KMS-11 (cell line): ENCODE measurements at regions not wholly inside any gene's neighbourhood (a gene's known extent, or its start where the extent isn't known, plus 50 kb on each side); places are given as distances from the start of the nearest gene placed in this dataset.

ENCODE experiments used
- H2AFZ ChIP-seq: fragments of 200-600 bp; sonication (generic); 2 replicates; pipeline ENCODE4 v1.6.1; 2016; ENCODE audit warnings: antibody characterized with exemption, mixed run types, low read depth
- H3K27ac ChIP-seq: fragments of 200-600 bp; sonication (generic); 2 replicates; pipeline ENCODE4 v1.6.1; 2016; ENCODE audit warnings: mild to moderate bottlenecking, mixed run types
- H3K27me3 ChIP-seq: fragments of 200-600 bp; sonication (generic); 2 replicates; pipeline ENCODE4 v1.6.1; 2017; ENCODE audit warnings: mild to moderate bottlenecking, low read depth, mixed run types, moderate library complexity; ENCODE audit not compliant: insufficient read depth
- H3K36me3 ChIP-seq: fragments of 200-600 bp; sonication (generic); 2 replicates; pipeline ENCODE4 v1.6.1; 2017; ENCODE audit warnings: mild to moderate bottlenecking, mixed run types; ENCODE audit not compliant: insufficient read depth
- H3K4me1 ChIP-seq: fragments of 200-600 bp; sonication (generic); 2 replicates; pipeline ENCODE4 v1.6.1; 2016; ENCODE audit warnings: mild to moderate bottlenecking, low read depth, mixed run types; ENCODE audit not compliant: poor library complexity, severe bottlenecking
- H3K4me2 ChIP-seq: fragments of 200-600 bp; sonication (generic); 2 replicates; pipeline ENCODE4 v1.7.0; 2016; ENCODE audit warnings: mild to moderate bottlenecking, mixed run types
- H3K4me3 ChIP-seq: fragments of 200-600 bp; sonication (generic); IDR thresholded peaks from 2 replicates; pipeline ENCODE4 v1.6.1; 2017; ENCODE audit warnings: low read depth, low read length, mixed read lengths; ENCODE audit not compliant: insufficient read depth
- H3K79me2 ChIP-seq: fragments of 200-600 bp; sonication (generic); 2 replicates; pipeline ENCODE4 v1.6.1; 2016; ENCODE audit warnings: low read depth, mixed run types; ENCODE audit not compliant: insufficient read depth
- H3K9ac ChIP-seq: fragments of 200-600 bp; sonication (generic); 2 replicates; pipeline ENCODE4 v1.6.1; 2016; ENCODE audit warnings: mild to moderate bottlenecking, mixed run types
- H4K20me1 ChIP-seq: fragments of 200-600 bp; sonication (generic); 2 replicates; pipeline ENCODE4 v1.6.1; 2016; ENCODE audit warnings: mild to moderate bottlenecking, mixed run types; ENCODE audit not compliant: insufficient read depth
- CTCF ChIP-seq: fragments of 200-600 bp; sonication (generic); conservative IDR thresholded peaks from 2 replicates; pipeline ENCODE4 v1.6.1; 2017; ENCODE audit warnings: low read depth, mild to moderate bottlenecking, antibody characterized with exemption, low read length, moderate library complexity, mixed read lengths

DNA sequence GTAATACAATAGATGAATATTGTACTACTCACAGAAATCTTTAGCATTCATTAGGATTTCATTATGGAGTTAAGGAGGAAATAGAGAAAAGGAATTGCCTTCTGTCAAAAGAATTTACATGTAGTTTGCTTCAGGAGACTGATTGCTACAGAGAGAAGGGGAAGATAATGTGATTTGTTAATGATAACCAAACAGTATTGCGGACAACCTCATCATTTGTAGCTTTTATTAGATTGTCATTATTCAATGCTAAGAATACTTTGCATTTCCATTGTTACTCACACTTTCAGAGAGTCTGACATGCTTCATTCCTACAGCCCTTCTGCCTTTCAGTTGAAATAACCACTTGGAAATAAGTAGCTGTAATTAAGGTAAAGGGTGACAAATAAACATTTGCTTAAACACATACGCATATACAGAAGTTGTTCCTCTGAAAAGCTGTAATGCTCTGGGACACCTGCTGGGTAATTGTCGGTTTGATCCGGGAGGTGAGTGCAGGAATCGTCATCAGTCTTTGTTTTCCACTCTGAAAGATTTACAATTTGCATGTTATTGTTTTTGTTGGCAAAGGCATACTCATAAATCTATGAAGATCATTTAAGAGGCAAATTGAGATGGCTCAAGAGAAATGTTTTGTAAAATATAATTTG is 600.2 kb downstream of the TRHDE start:
- no peak overlapping the region for H3K27ac ChIP-seq
- no peak for TF ChIP-seq CTCF
- H2AFZ ChIP-seq: no peak overlapping the region
- no peaks in the 10 kb centered on the region for H3K27me3 ChIP-seq
- H3K4me3 ChIP-seq: no peak overlapping the region
- no peaks in the 10 kb centered on the region for H4K20me1 ChIP-seq
- no peaks in the 10 kb centered on the region for H3K79me2 ChIP-seq
- no peaks in the 10 kb centered on the region for H3K36me3 ChIP-seq
- H3K9ac ChIP-seq: no peak overlapping the region
- H3K4me2 ChIP-seq: no peak overlapping the region
- H3K4me1 ChIP-seq: no peaks in the 10 kb centered on the region

DNA sequence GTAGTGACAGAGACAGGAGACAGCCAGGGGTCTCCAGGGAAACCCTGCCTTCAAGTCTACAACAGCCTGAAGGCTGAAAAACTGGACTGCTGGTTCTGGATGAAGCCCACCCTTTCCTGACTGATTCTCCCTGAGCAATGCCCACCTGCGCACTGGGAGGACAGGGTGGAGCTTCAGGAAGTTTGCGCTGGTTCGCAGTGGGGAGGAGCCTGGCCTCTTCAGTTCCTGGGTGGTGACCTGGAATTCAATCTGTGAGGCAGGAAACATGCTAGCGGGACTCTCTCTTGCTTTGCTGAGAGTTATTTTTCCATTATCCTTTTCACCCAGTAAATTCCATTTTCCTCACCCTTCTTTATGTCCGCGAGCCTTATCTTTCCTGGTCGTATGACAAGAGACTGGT is 600.8 kb downstream of the TRHDE start:
- Histone ChIP-seq H2AFZ (no peak overlapping the region), H3K4me3 (no peak overlapping the region), H3K27ac (no peak overlapping the region), H3K9ac (no peak overlapping the region), H4K20me1 (no peaks in the 10 kb centered on the region), H3K4me2 (no peak overlapping the region), H3K4me1 (no peaks in the 10 kb centered on the region), H3K36me3 (no peaks in the 10 kb centered on the region), H3K79me2 (no peaks in the 10 kb centered on the region), H3K27me3 (no peaks in the 10 kb centered on the region)
- no peak for TF ChIP-seq CTCF

DNA sequence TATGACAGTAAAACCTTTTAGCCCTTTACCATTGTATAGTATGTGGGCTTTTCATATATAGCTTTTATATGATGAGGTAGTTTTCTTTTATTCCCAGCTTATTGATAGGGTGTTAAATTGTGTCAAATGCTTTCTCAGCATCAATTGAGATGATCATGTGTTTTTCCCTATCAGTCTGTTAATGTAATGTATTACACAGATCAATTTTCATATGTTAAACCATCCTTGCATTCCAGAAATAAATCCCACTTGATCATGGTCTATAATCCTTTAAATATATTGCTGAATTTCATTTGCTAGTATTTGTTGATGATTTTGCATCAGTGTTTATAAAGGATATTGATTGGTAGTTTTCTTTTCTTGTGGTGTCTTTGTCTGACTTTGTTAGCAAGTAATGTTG is 603.9 kb downstream of the TRHDE start:
- H2AFZ ChIP-seq: no peak overlapping the region
- TF ChIP-seq CTCF: no peak
- no peaks in the 10 kb centered on the region for H3K79me2 ChIP-seq
- H4K20me1 ChIP-seq: no peaks in the 10 kb centered on the region
- no peak overlapping the region for H3K4me3 ChIP-seq
- H3K27ac ChIP-seq: no peak overlapping the region
- H3K9ac ChIP-seq: no peak overlapping the region
- H3K27me3 ChIP-seq: no peaks in the 10 kb centered on the region
- H3K4me1 ChIP-seq: no peaks in the 10 kb centered on the region
- H3K4me2 ChIP-seq: no peak overlapping the region
- no peaks in the 10 kb centered on the region for H3K36me3 ChIP-seq

DNA sequence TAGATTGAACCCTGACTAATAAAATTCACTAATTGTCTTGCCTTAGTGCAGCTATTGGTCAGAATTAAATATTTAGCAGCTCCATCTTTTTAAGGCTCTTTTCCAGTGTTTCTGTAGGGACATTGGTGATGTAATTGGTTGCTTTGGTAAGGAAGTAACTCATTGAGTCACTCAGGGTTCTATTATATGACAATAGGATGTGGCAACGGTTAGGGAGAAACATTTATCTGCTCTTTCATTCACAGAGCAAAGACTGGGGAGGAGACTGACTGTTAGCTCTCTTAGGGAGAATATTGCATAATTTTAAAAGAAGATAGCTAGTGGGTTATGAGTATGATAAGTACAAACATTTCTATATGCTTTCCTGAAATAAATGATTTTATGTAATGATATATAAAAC is 616.5 kb downstream of the TRHDE start:
- Histone ChIP-seq H4K20me1 (no peaks in the 10 kb centered on the region), H3K4me3 (no peak overlapping the region), H2AFZ (no peak overlapping the region), H3K9ac (no peak overlapping the region), H3K27ac (no peak overlapping the region), H3K27me3 (no peaks in the 10 kb centered on the region), H3K4me1 (no peaks in the 10 kb centered on the region), H3K4me2 (no peak overlapping the region), H3K79me2 (no peaks in the 10 kb centered on the region), H3K36me3 (no peaks in the 10 kb centered on the region)
- TF ChIP-seq CTCF: no peak
